Left cardiac atrium (tissue), 4 donors: ENCODE measurements at regions not wholly inside any gene's neighbourhood (a gene's known extent, or its start where the extent isn't known, plus 50 kb on each side); places are given as distances from the start of the nearest gene placed in this dataset.
"Not testable (repeated sequence)": the region's sequence is repeated elsewhere in the genome, so short reads cannot be mapped to it uniquely, and the experiment has no call there.

Source experiments
- ATAC-seq, 2 donors: fragments of 200-7000 bp; cut with Tn5 transposase; one replicate each; pipeline ENCODE4 v1.9.1; 2020; ENCODE audit warnings: mild to moderate bottlenecking in 2 of 2, moderate library complexity in 2 of 2
- DNase-seq: peaks from one replicate; pipeline ENCODE4 v3.0.0-alpha.2; 2020
- intact Hi-C, 2 donors: fragments of 100-400 bp; cut with DNase I; formaldehyde crosslinking; loops; one replicate each; pipeline versions ENCODE4 v1.14.1 to v1.15.1; 2022 to 2023
- donor health status: DM: no; HTN: yes; CAD: no.
- donor health status: DM: no; HTN: yes; CAD: no; lungs with severe emphysema.
- donor health status: DM: yes; HTN: yes; CAD: no.
- donor health status: Dilated cardiomyopathy.

GRCh38 chr14:34098045-34098984, 147.4 kb upstream of the EGLN3 start:
- DNase-seq: no peak
- ATAC-seq: peak; percentile 45 to 60
- intact Hi-C loops: loop anchor here in 1 of 2 donors (5.0 to 10.0 kb wide), 2 partner anchors 206 to 251 kb away; no protein-coding TSS in a partner anchor

GRCh38 chr14:34097644-34098043, 146.8 kb upstream of the EGLN3 start:
- no peak for DNase-seq
- ATAC-seq: no peak
- intact Hi-C loops: loop anchor here in 1 of 2 donors (5.0 to 10.0 kb wide), 2 partner anchors 207 to 250 kb away; no protein-coding TSS in a partner anchor

GRCh38 chr14:34094384-34094783, 143.5 kb upstream of the EGLN3 start:
- intact Hi-C loops: loop anchor here in 1 of 2 donors (10.0 kb wide), 1 partner anchor 210 kb away; no protein-coding TSS in a partner anchor
- no peak for ATAC-seq
- DNase-seq: no peak

- ATAC-seq: no peak
- intact Hi-C loops: loop anchor here in 1 of 2 donors (10.0 kb wide), 1 partner anchor 211 kb away; no protein-coding TSS in a partner anchor
- no peak for DNase-seq
These were observed 143.0 kb upstream of the EGLN3 start for GRCh38 chr14:34093883-34094282.

- ATAC-seq (no peak), DNase-seq (no peak)
- intact Hi-C loops: loop anchor here in 1 of 2 donors (10.0 kb wide), 1 partner anchor 214 kb away; no protein-coding TSS in a partner anchor
These were observed 139.6 kb upstream of the EGLN3 start for GRCh38 chr14:34090451-34090850.

- DNase-seq: no peak
- intact Hi-C loops: loop anchor here in 1 of 2 donors (5.0 kb wide), 1 partner anchor 137 kb away; the partner anchor contains the start of gene EGLN3
These were observed 138.0 kb upstream of the EGLN3 start for GRCh38 chr14:34088914-34089313.

GRCh38 chr14:34087571-34087970, 136.7 kb upstream of the EGLN3 start:
- intact Hi-C loops: loop anchor here in 1 of 2 donors (5.0 kb wide), 1 partner anchor 135 kb away; the partner anchor contains the start of gene EGLN3
- no peak for DNase-seq
- no peak for ATAC-seq

More at GRCh38 chr14:34088914-34089313, 138.0 kb upstream of the EGLN3 start:
- ATAC-seq: no peak

- intact Hi-C loops: loop anchor here in 1 of 2 donors (5.0 kb wide), 1 partner anchor 134 kb away; the partner anchor contains the start of gene EGLN3
- ATAC-seq (no peak), DNase-seq (no peak)
These were observed 135.4 kb upstream of the EGLN3 start for GRCh38 chr14:34086223-34086757.

GRCh38 chr14:34085695-34086094, 134.8 kb upstream of the EGLN3 start:
- DNase-seq (no peak), ATAC-seq (no peak)
- intact Hi-C loops: loop anchor here in 1 of 2 donors (5.0 kb wide), 1 partner anchor 133 kb away; the partner anchor contains the start of gene EGLN3

GRCh38 chr14:34081576-34082136, 130.8 kb upstream of the EGLN3 start:
- intact Hi-C loops: no loop called here
- ATAC-seq (peak; percentile 63 to 69), DNase-seq (no peak)

GRCh38 chr14:34081101-34081575, 130.3 kb upstream of the EGLN3 start:
- DNase-seq (peak; percentile 24), ATAC-seq (peak; percentile 93 to 94)
- intact Hi-C loops: no loop called here

- DNase-seq, intact Hi-C loops, ATAC-seq: not testable (repeated sequence)
These were observed 128.8 kb upstream of the EGLN3 start for GRCh38 chr14:34079643-34080042.

GRCh38 chr14:34078117-34078743, 127.4 kb upstream of the EGLN3 start:
- no peak for DNase-seq
- intact Hi-C loops: no loop called here
- ATAC-seq: peak in 1 of 2 donors; percentile 9

GRCh38 chr14:34075826-34076225, 125.0 kb upstream of the EGLN3 start:
- intact Hi-C loops: no loop called here
- no peak for DNase-seq
- no peak for ATAC-seq

- DNase-seq: no peak
- ATAC-seq: no peak
- intact Hi-C loops: no loop called here
These were observed 124.3 kb upstream of the EGLN3 start for GRCh38 chr14:34075042-34075744.

GRCh38 chr14:34072921-34073320, 122.0 kb upstream of the EGLN3 start:
- intact Hi-C loops: no loop called here
- no peak for ATAC-seq
- no peak for DNase-seq

GRCh38 chr14:34072401-34072800, 121.5 kb upstream of the EGLN3 start:
- intact Hi-C loops: no loop called here
- ATAC-seq (no peak), DNase-seq (no peak)

- ATAC-seq (no peak), DNase-seq (no peak)
- intact Hi-C loops: no loop called here
These were observed 120.1 kb upstream of the EGLN3 start for GRCh38 chr14:34070917-34071407.
